GM23338 (cell line): ENCODE measurements at regions not wholly inside any gene's neighbourhood (a gene's known extent, or its start where the extent isn't known, plus 50 kb on each side); places are given as distances from the start of the nearest gene placed in this dataset.
"Not testable (repeated sequence)": the region's sequence is repeated elsewhere in the genome, so short reads cannot be mapped to it uniquely, and the experiment has no call there.

ENCODE experiments used
- ATAC-seq: fragments of 200-7000 bp; cut with Tn5 transposase; 3 replicates; pipeline ENCODE4 v1.9.1; 2020
- DNase-seq: peaks from one replicate; pipeline ENCODE4 v3.0.0-alpha.2; 2015; ENCODE audit warnings: low spot score
- H2AFZ ChIP-seq: fragments of 200-600 bp; sonication (generic); 2 replicates; pipeline ENCODE4 v1.8.0; 2016; ENCODE audit warnings: antibody characterized with exemption, mild to moderate bottlenecking, moderate library complexity
- H3F3A ChIP-seq: fragments of 200-600 bp; sonication (generic); replicated peaks from 2 replicates; pipeline ENCODE4 v1.8.0; 2017; ENCODE audit warnings: antibody characterized with exemption, mixed run types, low read depth
- H3K27ac ChIP-seq: fragments of 200-600 bp; sonication (generic); 2 replicates; pipeline ENCODE4 v1.6.1; 2016; ENCODE audit warnings: low read depth
- H3K27me3 ChIP-seq: fragments of 200-600 bp; sonication (generic); 2 replicates; pipeline ENCODE4 v1.8.0; 2016; ENCODE audit warnings: mild to moderate bottlenecking, mixed run types, moderate library complexity; ENCODE audit not compliant: insufficient read depth
- H3K36me3 ChIP-seq: fragments of 200-600 bp; sonication (generic); 2 replicates; pipeline ENCODE4 v1.8.0; 2016; ENCODE audit warnings: mild to moderate bottlenecking; ENCODE audit not compliant: insufficient read depth
- H3K4me1 ChIP-seq: fragments of 200-600 bp; sonication (generic); 2 replicates; pipeline ENCODE4 v1.8.0; 2016; ENCODE audit warnings: mild to moderate bottlenecking, moderate library complexity; ENCODE audit not compliant: insufficient read depth
- H3K4me2 ChIP-seq: fragments of 200-600 bp; sonication (generic); 2 replicates; pipeline ENCODE4 v1.7.1; 2017; ENCODE audit warnings: mixed run types
- H3K4me3 ChIP-seq: fragments of 200-600 bp; sonication (generic); 2 replicates; pipeline ENCODE4 v1.6.1; 2016; ENCODE audit warnings: mixed run types
- H3K79me2 ChIP-seq: fragments of 200-600 bp; sonication (generic); replicated peaks from 2 replicates; pipeline ENCODE4 v1.8.0; 2017; ENCODE audit warnings: mild to moderate bottlenecking; ENCODE audit not compliant: insufficient read depth
- H3K9me2 ChIP-seq: fragments of 200-600 bp; sonication (generic); 2 replicates; pipeline ENCODE4 v1.8.0; 2017; ENCODE audit not compliant: insufficient read depth
- H4K20me1 ChIP-seq: fragments of 200-600 bp; sonication (generic); replicated peaks from 2 replicates; pipeline ENCODE4 v1.8.0; 2017; ENCODE audit warnings: mild to moderate bottlenecking; ENCODE audit not compliant: insufficient read depth
- H3K27ac Mint-ChIP-seq: 2 replicates; pipeline ENCODE4 v1.8.0; 2020; ENCODE audit warnings: inconsistent platforms, mild to moderate bottlenecking, moderate library complexity, mixed read lengths
- H3K27me3 Mint-ChIP-seq: 3 replicates; pipeline ENCODE4 v1.8.0; 2022; ENCODE audit warnings: low read depth, mild to moderate bottlenecking, moderate library complexity, mixed read lengths, inconsistent platforms; ENCODE audit not compliant: insufficient read depth, poor library complexity
- H3K36me3 Mint-ChIP-seq: 3 replicates; pipeline ENCODE4 v1.8.0; 2021; ENCODE audit warnings: low read depth, mild to moderate bottlenecking, inconsistent platforms, moderate library complexity, mixed read lengths
- H3K4me1 Mint-ChIP-seq: 3 replicates; pipeline ENCODE4 v1.8.0; 2020; ENCODE audit warnings: mild to moderate bottlenecking, inconsistent platforms, mixed read lengths
- H3K4me3 Mint-ChIP-seq: 3 replicates; pipeline ENCODE4 v1.8.0; 2021; ENCODE audit warnings: moderate library complexity, mild to moderate bottlenecking, inconsistent platforms, mixed read lengths
- H3K9me3 Mint-ChIP-seq: 3 replicates; pipeline ENCODE4 v1.8.0; 2020; ENCODE audit warnings: moderate library complexity, mild to moderate bottlenecking, inconsistent platforms, mixed read lengths
- NANOG ChIP-seq: IDR thresholded peaks from 2 replicates; pipeline ENCODE4 v1.6.1; 2016; ENCODE audit warnings: antibody characterized with exemption, borderline replicate concordance
- REST ChIP-seq: IDR thresholded peaks from one replicate; pipeline ENCODE4 v1.6.1; 2018; ENCODE audit warnings: antibody characterized with exemption; ENCODE audit not compliant: unreplicated experiment
- STAT1 ChIP-seq: IDR thresholded peaks from one replicate; pipeline ENCODE4 v1.6.1; 2016; ENCODE audit warnings: antibody characterized with exemption; ENCODE audit not compliant: unreplicated experiment
- ZNF462 ChIP-seq: fragments of 250-450 bp; sonication (Bioruptor Pico); IDR thresholded peaks from 2 replicates; pipeline ENCODE4 v1.5.0; 2020; ENCODE audit warnings: mild to moderate bottlenecking, moderate library complexity

DNA sequence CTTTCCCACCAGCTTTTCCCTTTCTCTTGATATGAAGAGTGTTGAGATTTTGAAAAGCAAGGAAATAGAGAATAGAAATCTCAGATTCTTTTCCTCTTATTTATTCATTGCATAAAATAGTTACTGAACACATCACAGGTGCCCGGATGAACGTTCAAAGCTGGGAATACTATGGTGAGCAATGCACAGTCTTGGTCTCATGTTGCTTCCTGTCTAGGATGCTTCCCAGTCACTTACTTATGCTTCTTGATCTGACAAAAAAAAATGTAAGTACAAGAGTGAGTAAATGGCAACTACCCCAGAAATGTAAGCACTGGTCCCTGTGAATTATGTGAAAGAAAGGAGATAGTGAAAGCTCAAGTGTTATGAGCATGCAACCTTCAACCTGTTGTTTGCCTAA, 153.5 kb upstream of the S1PR3 start:
- no peak overlapping the region for H3K27ac Mint-ChIP-seq
- H3K27me3 ChIP-seq, result no peaks in the 10 kb centered on the region
- H3K4me1 ChIP-seq, result no peaks in the 10 kb centered on the region
- H3K9me3 Mint-ChIP-seq, result peaks cover 1% of the 10 kb centered on the region; the same call in 2 of the 3 replicates
- H3F3A ChIP-seq, result no peaks in the 10 kb centered on the region
- H2AFZ ChIP-seq, result no peak overlapping the region
- H3K4me3 ChIP-seq, result no peak overlapping the region
- ATAC-seq (no peak), DNase-seq (no peak)
- no peak overlapping the region for H3K27ac ChIP-seq
- no peaks in the 10 kb centered on the region for H4K20me1 ChIP-seq
- H3K79me2 ChIP-seq, result no peaks in the 10 kb centered on the region
- H3K4me2 ChIP-seq, result no peak overlapping the region
- H3K36me3 ChIP-seq, result no peaks in the 10 kb centered on the region
- TF ChIP-seq REST (no peak), STAT1 (no peak), NANOG (no peak), ZNF462 (CRISPR knock-in tag) (no peak)
- no peaks in the 10 kb centered on the region for H3K27me3 Mint-ChIP-seq
- no peak overlapping the region for H3K4me3 Mint-ChIP-seq
- H3K9me2 ChIP-seq, result no peaks in the 10 kb centered on the region
- H3K36me3 Mint-ChIP-seq, result no peaks in the 10 kb centered on the region; the same call in 2 of the 3 replicates
- no peaks in the 10 kb centered on the region for H3K4me1 Mint-ChIP-seq

DNA sequence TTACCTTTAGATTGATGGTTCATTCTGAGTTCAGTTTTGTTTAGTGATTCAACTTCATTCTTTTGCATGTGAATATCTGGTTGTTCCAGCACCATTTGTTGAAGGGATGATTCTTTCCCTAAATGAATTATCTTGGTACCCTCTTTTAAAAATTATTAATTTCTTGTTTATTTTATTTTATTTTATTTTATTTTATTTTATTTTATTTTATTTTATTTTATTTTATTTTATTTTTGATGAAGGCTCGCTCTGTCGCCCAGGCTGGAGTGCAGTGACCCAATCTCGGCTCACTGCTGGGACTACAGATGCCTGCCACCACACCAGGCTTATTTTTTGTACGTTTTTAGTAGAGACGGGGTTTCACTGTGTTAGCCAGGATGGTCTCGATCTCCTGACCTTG, 141.4 kb upstream of the S1PR3 start:
- H3K4me2 ChIP-seq, ATAC-seq, H3K27me3 Mint-ChIP-seq: not testable (repeated sequence)

More for the DNA sequence above, 141.4 kb upstream of the S1PR3 start:
- not testable (repeated sequence) for H3F3A ChIP-seq, H3K27ac Mint-ChIP-seq, H3K4me3 Mint-ChIP-seq, H3K36me3 ChIP-seq, H3K79me2 ChIP-seq, H3K27me3 ChIP-seq, H3K4me1 Mint-ChIP-seq, H3K4me1 ChIP-seq, H3K9me2 ChIP-seq, H3K27ac ChIP-seq, H4K20me1 ChIP-seq, H2AFZ ChIP-seq, DNase-seq, H3K4me3 ChIP-seq
- peaks cover 16% of the 10 kb centered on the region; the same call in 2 of the 3 replicates for H3K36me3 Mint-ChIP-seq
- H3K9me3 Mint-ChIP-seq, result peaks cover 30% of the 10 kb centered on the region
